ENCODE measurements at regions not wholly inside any gene's neighbourhood (a gene's known extent, or its start where the extent isn't known, plus 50 kb on each side); places are given as distances from the start of the nearest gene placed in this dataset.

DNA sequence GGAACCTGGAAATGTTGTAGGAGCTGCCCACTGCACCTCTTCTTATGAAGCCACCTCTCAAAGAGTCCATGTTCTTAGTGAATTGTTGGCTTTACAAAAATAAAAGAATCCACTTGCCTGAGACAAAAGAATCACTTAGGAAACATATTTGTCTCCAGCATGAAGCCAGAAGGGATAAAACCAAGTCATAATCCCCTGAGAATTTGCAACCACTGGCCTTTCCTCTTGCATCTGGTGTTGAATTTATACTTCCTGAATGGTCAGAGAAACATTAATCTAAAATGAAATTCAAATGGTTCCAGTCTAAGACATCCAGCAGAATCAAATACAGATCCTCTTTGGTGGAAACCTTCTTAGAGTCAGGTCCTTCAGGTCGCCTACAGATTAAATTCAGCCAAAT is 192.5 kb upstream of the ECI2 start:
- DNase-seq = no peak
- no peaks in the 10 kb centered on the region for H3K4me1 ChIP-seq
- no peak overlapping the region for H3K27ac ChIP-seq
- no peaks in the 10 kb centered on the region for H3K27me3 ChIP-seq
- TF ChIP-seq, protein P1, sequence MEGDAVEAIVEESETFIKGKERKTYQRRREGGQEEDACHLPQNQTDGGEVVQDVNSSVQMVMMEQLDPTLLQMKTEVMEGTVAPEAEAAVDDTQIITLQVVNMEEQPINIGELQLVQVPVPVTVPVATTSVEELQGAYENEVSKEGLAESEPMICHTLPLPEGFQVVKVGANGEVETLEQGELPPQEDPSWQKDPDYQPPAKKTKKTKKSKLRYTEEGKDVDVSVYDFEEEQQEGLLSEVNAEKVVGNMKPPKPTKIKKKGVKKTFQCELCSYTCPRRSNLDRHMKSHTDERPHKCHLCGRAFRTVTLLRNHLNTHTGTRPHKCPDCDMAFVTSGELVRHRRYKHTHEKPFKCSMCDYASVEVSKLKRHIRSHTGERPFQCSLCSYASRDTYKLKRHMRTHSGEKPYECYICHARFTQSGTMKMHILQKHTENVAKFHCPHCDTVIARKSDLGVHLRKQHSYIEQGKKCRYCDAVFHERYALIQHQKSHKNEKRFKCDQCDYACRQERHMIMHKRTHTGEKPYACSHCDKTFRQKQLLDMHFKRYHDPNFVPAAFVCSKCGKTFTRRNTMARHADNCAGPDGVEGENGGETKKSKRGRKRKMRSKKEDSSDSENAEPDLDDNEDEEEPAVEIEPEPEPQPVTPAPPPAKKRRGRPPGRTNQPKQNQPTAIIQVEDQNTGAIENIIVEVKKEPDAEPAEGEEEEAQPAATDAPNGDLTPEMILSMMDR (IDR thresholded peaks at IDR 0.05) = no peak
- no peak for TF ChIP-seq POLR2A (IDR thresholded peaks at IDR 0.05)
- intact Hi-C loops (cut with DNase I) = no loop called here
- H3K9me3 ChIP-seq = no peaks in the 10 kb centered on the region
- ATAC-seq = no peak
- 64 to 70% methylated on average over 1 of the region's 1 CpG for WGBS, 2 donors
- H3K36me3 ChIP-seq (replicated peaks in 1 of 2; ENCODE audit: insufficient read depth in 1 of 2, low read depth in 2 of 2) = no peaks in the 10 kb centered on the region
- no peak overlapping the region for H3K4me3 ChIP-seq

DNA sequence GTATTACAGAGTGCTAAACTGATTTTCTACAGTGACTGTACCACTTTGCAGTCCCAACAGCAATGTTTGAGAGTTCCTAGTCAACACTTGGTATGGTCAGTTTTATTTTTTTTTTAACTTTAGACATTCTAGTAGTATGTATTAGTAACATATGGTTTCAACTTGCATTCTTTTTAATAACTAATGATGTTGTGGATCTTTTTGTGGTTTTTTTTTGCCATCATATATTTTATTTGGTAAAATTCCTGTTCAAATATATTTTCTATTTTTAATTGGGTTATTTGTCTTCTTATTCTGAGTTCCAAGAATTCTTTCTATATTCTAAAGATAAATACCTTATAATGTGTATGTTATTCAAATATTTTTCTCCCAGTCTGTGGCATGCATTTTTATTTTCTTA is 189.4 kb upstream of the ECI2 start:
- DNase-seq = no peak
- peaks cover 11% of the 10 kb centered on the region for H3K4me1 ChIP-seq
- H3K36me3 ChIP-seq (replicated peaks in 1 of 2; ENCODE audit: insufficient read depth in 1 of 2, low read depth in 2 of 2) = no peaks in the 10 kb centered on the region
- H3K27me3 ChIP-seq = no peaks in the 10 kb centered on the region
- H3K27ac ChIP-seq = no peak overlapping the region
- H3K4me3 ChIP-seq = no peak overlapping the region
- ATAC-seq = no peak
- intact Hi-C loops (cut with DNase I) = no loop called here
- TF ChIP-seq, protein P1 (IDR thresholded peaks at IDR 0.05) = no peak
- no peaks in the 10 kb centered on the region for H3K9me3 ChIP-seq

DNA sequence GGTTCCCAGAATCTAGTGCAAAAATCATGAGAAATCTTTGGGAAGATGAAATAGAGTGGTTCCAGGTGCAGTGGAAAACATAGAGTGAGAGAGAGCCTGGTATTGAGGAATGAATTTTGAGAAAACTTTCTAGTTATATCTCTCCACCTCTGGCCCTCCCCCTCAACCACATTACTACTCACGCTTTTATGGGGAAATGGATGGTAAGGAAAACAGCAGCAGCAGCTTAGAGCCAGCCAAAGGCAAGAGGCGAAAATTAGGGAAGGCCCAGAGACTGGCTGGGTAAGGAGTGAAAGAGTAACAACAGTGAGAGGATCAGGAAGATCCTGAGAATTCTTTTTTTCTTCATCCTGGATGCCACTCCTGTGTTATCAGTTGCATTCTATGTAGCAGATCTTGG is 187.9 kb upstream of the ECI2 start:
- H3K27ac ChIP-seq = no peak overlapping the region
- no peak for ATAC-seq

DNA sequence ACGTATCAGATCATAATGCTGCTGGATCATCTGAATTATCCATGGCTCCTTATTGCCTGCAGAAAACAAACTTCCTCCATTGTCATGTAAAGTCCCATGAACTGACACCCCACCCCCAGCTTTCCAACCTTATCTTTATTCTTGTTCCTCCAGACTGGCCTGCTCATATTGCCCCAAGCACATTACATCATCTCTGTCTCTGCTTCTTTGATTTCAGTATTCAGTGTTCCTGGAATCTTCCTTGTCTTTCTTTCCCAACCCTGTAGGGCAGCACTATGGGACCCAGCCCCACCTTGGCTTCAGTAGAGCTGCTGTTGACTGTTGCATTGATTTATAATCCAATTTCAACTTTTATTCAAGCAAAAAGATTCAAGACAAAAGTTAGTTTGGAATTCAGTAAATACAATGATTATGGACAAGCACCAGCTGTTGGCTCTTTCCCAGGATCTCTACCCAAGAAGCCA is 187.5 kb upstream of the ECI2 start:
- DNase-seq = no peak
- TF ChIP-seq POLR2A (IDR thresholded peaks at IDR 0.05) = no peak
- TF ChIP-seq, protein P1 (IDR thresholded peaks at IDR 0.05) = no peak
- WGBS, 2 donors = 86 to 95% methylated on average over 1 of the region's 1 CpG
- Histone ChIP-seq H3K9me3 (no peaks in the 10 kb centered on the region), H3K4me1 (peaks cover 11% of the 10 kb centered on the region), H3K36me3 (replicated peaks in 1 of 2; ENCODE audit: insufficient read depth in 1 of 2, low read depth in 2 of 2) (no peaks in the 10 kb centered on the region), H3K27me3 (no peaks in the 10 kb centered on the region), H3K27ac (no peak overlapping the region), H3K4me3 (no peak overlapping the region)
- intact Hi-C loops (cut with DNase I) = no loop called here
- no peak for ATAC-seq

More for the DNA sequence above, 187.9 kb upstream of the ECI2 start:
- DNase-seq = no peak
- H3K9me3 ChIP-seq = no peaks in the 10 kb centered on the region
- no peaks in the 10 kb centered on the region for H3K27me3 ChIP-seq
- no peak for TF ChIP-seq POLR2A (IDR thresholded peaks at IDR 0.05)
- TF ChIP-seq, protein P1 (IDR thresholded peaks at IDR 0.05) = no peak
- H3K4me3 ChIP-seq = no peak overlapping the region
- intact Hi-C loops (cut with DNase I) = no loop called here
- H3K4me1 ChIP-seq = peaks cover 11% of the 10 kb centered on the region
- 79% methylated on average over 2 of the region's 2 CpGs for WGBS, 2 donors
- no peaks in the 10 kb centered on the region for H3K36me3 ChIP-seq (replicated peaks in 1 of 2; ENCODE audit: insufficient read depth in 1 of 2, low read depth in 2 of 2)

DNA sequence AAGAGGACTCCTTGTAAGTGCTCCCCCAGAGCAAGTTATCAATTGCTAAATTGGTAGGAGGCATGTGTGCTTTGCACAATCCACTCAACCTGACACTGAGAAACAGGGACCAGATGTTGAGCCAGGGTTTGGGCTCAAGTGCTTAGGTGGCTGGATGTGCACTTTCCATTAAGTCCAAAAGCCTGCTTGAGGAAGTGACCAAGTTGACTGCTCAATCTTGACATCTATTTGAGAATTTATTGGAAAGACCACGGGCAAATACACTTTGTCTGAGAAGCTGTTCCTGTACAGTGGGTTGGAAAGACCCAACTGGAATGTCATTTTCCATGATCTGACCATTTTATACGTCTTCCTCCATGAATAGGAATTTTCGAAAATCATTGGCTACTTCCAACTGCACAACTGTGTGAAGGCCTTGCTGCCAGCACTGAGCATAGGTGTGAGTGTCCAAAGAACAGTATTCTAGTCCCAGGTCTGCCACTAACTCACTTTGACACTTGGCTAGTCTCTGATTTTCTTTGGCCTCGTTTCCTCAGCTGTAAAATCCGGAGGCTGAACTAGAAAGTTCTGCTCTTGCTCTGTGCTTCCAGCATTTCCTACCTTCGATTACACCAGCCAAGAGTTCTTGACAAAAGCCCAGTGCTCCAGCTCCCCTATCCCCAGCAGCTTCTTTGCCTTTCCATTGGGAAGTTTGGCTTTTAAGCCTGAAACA is 186.9 kb upstream of the ECI2 start:
- no peaks in the 10 kb centered on the region for H3K9me3 ChIP-seq
- ATAC-seq = no peak
- peaks cover 11% of the 10 kb centered on the region for H3K4me1 ChIP-seq
- no peak for DNase-seq
- no peaks in the 10 kb centered on the region for H3K36me3 ChIP-seq (replicated peaks in 1 of 2; ENCODE audit: insufficient read depth in 1 of 2, low read depth in 2 of 2)
- H3K4me3 ChIP-seq = no peak overlapping the region
- 78 to 79% methylated on average over 6 of the region's 6 CpGs for WGBS, 2 donors
- H3K27me3 ChIP-seq = no peaks in the 10 kb centered on the region
- intact Hi-C loops (cut with DNase I) = no loop called here
- TF ChIP-seq, protein P1 (IDR thresholded peaks at IDR 0.05) = no peak
- TF ChIP-seq POLR2A (IDR thresholded peaks at IDR 0.05) = no peak
- no peak overlapping the region for H3K27ac ChIP-seq

All from body of pancreas (tissue), 4 donors.